ENCODE measurements at regions not wholly inside any gene's neighbourhood (a gene's known extent, or its start where the extent isn't known, plus 50 kb on each side); places are given as distances from the start of the nearest gene placed in this dataset.

- no peak for DNase-seq (ENCODE audit: low read depth)
- TF ChIP-seq CTCF (conservative IDR thresholded peaks at IDR 0.05; ENCODE audit: low read depth, low read length) = no peak
- no peak overlapping the region for H3K4me3 ChIP-seq (ENCODE audit: low read depth, low read length)
Observed at GRCh38 chr6:27623103-27623502, 150.2 kb upstream of the ZNF184 start.

- no peak for DNase-seq (ENCODE audit: low read depth)
- H3K4me3 ChIP-seq (ENCODE audit: low read depth, low read length) = no peak overlapping the region
- no peak for TF ChIP-seq CTCF (conservative IDR thresholded peaks at IDR 0.05; ENCODE audit: low read depth, low read length)
Observed at GRCh38 chr6:27619436-27619835, 146.5 kb upstream of the ZNF184 start.

GRCh38 chr6:27617700-27618689 lies 145.1 kb upstream of the ZNF184 start:
- DNase-seq (ENCODE audit: low read depth) = no peak
- peak overlapping the region; percentile 56 for H3K4me3 ChIP-seq (ENCODE audit: low read depth, low read length)
- no peak for TF ChIP-seq CTCF (conservative IDR thresholded peaks at IDR 0.05; ENCODE audit: low read depth, low read length)

GRCh38 chr6:27617046-27617687 lies 144.3 kb upstream of the ZNF184 start:
- no peak for TF ChIP-seq CTCF (conservative IDR thresholded peaks at IDR 0.05; ENCODE audit: low read depth, low read length)
- peak overlapping the region; percentile 56 for H3K4me3 ChIP-seq (ENCODE audit: low read depth, low read length)
- DNase-seq (ENCODE audit: low read depth) = no peak

GRCh38 chr6:27616328-27617045 lies 143.6 kb upstream of the ZNF184 start:
- TF ChIP-seq CTCF (conservative IDR thresholded peaks at IDR 0.05; ENCODE audit: low read depth, low read length) = no peak
- peak overlapping the region; percentile 56 for H3K4me3 ChIP-seq (ENCODE audit: low read depth, low read length)
- no peak for DNase-seq (ENCODE audit: low read depth)

GRCh38 chr6:27611451-27611850 lies 138.5 kb upstream of the ZNF184 start:
- DNase-seq (ENCODE audit: low read depth) = no peak
- no peak for TF ChIP-seq CTCF (conservative IDR thresholded peaks at IDR 0.05; ENCODE audit: low read depth, low read length)
- H3K4me3 ChIP-seq (ENCODE audit: low read depth, low read length) = no peak overlapping the region
